ENCODE measurements at regions not wholly inside any gene's neighbourhood (a gene's known extent, or its start where the extent isn't known, plus 50 kb on each side); places are given as distances from the start of the nearest gene placed in this dataset.

- TF ChIP-seq CTCF (conservative IDR thresholded peaks at IDR 0.05; ENCODE audit: low read length) (no peak), EZH2phosphoT487 (IDR thresholded peaks at IDR 0.05; ENCODE audit: borderline replicate concordance) (no peak)
Observed at GRCh38 chr10:47188156-47188555, 111.8 kb upstream of the GDF10 start.

Data from Loucy (cell line).